HUES6 (cell line): ENCODE measurements at regions not wholly inside any gene's neighbourhood (a gene's known extent, or its start where the extent isn't known, plus 50 kb on each side); places are given as distances from the start of the nearest gene placed in this dataset.

Experiments used
- H3K27ac ChIP-seq: 2 replicates; pipeline ENCODE4 v1.7.0; 2013; ENCODE audit warnings: low read depth, mild to moderate bottlenecking, low read length, inconsistent platforms
- H3K27me3 ChIP-seq: 2 replicates; pipeline ENCODE4 v1.6.1; 2013; ENCODE audit warnings: low read length; ENCODE audit not compliant: control insufficient read depth, insufficient read depth
- H3K36me3 ChIP-seq: 2 replicates; pipeline ENCODE4 v1.6.1; 2013; ENCODE audit warnings: low read length; ENCODE audit not compliant: control insufficient read depth, insufficient read depth
- H3K4me1 ChIP-seq: 2 replicates; pipeline ENCODE4 v1.6.1; 2013; ENCODE audit warnings: low read length; ENCODE audit not compliant: control insufficient read depth, insufficient read depth
- H3K4me3 ChIP-seq: 2 replicates; pipeline ENCODE4 v1.5.1; 2013; ENCODE audit warnings: low read depth, low read length
- H3K9ac ChIP-seq: one replicate; pipeline ENCODE4 v1.6.1; 2013; ENCODE audit warnings: mild to moderate bottlenecking, low read length
- H3K9me3 ChIP-seq: 2 replicates; pipeline ENCODE4 v1.6.1; 2013; ENCODE audit warnings: low read depth, low read length; ENCODE audit not compliant: control insufficient read depth, insufficient read depth

DNA sequence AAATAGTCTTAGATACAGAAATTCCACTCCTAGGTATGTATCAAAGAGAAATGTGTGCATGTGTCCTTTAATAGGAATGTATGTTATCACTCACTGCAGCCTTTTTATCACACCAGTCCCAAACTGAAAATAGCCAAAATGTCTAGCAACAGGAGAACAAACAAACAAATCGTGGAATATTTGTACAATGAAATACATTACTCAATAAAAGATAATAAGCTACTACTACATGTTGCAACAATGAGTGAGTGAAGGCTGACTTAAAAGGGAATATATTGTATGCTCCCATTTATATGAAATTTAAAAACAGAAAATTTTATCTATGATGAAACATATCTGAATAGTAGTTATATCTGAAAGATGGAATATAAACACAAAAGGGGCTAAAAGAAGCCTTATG lies 212.1 kb upstream of the PLD5 start:
- Histone ChIP-seq H3K27ac (no peak overlapping the region), H3K4me3 (no peak overlapping the region), H3K9me3 (no peaks in the 10 kb centered on the region), H3K9ac (no peak overlapping the region), H3K27me3 (no peaks in the 10 kb centered on the region), H3K36me3 (no peaks in the 10 kb centered on the region), H3K4me1 (no peaks in the 10 kb centered on the region)

DNA sequence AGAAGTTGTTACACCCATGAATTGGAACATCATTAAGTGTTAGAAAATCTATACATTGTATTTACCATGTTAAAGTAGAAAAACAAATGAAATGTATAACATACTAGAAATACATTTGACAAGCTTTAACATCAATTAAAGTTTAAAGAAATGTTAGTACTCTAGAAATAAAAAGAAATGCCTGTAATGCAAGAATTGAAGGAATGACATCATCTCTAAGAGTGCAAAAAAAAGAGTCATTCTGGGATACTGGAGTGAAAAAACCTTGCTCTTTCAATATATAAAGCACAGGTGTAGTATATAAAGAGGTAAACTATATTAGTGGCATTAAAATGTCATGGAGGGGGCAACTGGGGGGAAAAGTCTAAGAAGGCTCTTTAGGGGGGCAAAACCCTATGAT lies 210.8 kb upstream of the PLD5 start:
- Histone ChIP-seq H3K27ac (no peak overlapping the region), H3K27me3 (no peaks in the 10 kb centered on the region), H3K9ac (no peak overlapping the region), H3K4me1 (no peaks in the 10 kb centered on the region), H3K9me3 (no peaks in the 10 kb centered on the region), H3K36me3 (no peaks in the 10 kb centered on the region), H3K4me3 (no peak overlapping the region)

DNA sequence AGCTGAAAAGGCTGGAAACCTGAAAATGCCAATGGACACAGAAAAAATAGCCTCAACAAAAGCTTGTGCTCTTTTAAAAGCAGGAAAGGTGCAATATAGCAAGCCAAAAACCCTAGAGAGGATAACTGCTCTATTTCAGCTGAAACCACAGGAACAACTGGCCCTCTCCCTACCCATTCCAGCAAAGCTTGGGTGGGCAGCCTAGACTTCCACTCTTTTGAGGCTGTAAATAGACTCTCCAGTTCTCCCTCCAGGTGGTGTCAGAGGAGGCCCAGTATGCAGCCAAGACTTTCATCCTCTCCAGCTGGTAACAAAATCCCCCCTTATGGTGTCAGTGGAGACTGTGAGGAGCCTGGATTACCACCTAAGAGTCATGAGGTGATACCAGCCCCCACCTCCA lies 206.9 kb upstream of the PLD5 start:
- Histone ChIP-seq H3K4me1 (no peaks in the 10 kb centered on the region), H3K36me3 (no peaks in the 10 kb centered on the region), H3K9ac (no peak overlapping the region), H3K9me3 (no peaks in the 10 kb centered on the region), H3K27ac (no peak overlapping the region), H3K4me3 (no peak overlapping the region), H3K27me3 (no peaks in the 10 kb centered on the region)

DNA sequence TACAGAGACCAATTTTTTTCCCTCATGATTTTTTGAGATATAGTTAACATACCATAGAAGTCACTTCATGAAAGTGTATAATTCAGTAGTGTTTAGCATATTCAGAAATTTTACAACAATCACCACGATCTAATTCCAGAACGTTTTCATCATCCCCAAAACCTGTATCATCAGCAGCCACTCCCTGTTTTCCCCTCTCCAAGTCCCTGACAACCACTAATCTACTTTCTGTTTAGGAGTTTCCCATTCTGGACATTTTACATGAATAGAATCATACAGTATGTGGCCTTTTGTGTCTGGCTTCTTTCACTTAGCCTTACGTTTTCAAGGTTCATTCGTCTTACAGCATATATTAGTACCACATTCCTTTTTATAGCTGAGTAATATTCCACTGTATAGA lies 204.2 kb upstream of the PLD5 start:
- Histone ChIP-seq H3K36me3 (no peaks in the 10 kb centered on the region), H3K9me3 (peaks cover 6% of the 10 kb centered on the region; the same call in 1 of the 2 replicates), H3K27ac (no peak overlapping the region), H3K4me3 (no peak overlapping the region), H3K4me1 (no peaks in the 10 kb centered on the region), H3K9ac (no peak overlapping the region), H3K27me3 (no peaks in the 10 kb centered on the region; the same call in 1 of the 2 replicates)

DNA sequence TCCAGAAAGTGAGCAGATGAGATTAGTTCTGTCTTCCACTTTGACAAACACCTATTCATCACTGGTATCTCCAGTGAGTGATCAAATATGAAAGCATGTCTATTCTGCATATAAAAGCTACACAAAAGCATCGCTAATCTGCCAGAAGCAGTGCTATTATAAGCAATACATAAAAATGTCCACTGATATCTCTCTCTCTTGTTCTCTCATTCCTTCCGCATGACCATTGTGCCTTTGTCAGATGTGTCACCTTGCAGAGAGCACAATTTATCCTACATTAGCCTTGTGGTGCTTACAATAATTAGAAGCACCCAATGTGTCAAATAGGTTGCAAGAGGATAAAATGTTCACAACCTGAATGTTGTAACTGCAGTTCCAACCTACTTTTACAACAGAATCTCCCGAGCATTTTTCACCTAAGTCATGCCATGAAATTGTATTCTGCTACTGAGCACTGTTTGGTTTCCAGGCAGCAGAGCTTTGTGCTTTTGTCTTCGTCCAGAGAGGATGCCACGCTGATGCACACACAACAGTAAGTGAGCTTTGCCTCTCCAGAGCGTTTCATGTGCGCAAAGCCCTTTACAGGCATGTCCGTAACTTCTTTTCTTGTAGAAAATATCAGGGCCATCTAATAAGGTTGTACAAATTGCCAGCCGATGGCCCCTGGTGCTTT lies 198.7 kb upstream of the PLD5 start:
- no peaks in the 10 kb centered on the region for H3K4me1 ChIP-seq
- H3K4me3 ChIP-seq = no peak overlapping the region
- H3K27me3 ChIP-seq = no peaks in the 10 kb centered on the region; the same call in 1 of the 2 replicates
- H3K27ac ChIP-seq = no peak overlapping the region
- no peak overlapping the region for H3K9ac ChIP-seq
- peaks cover 11% of the 10 kb centered on the region; the same call in 1 of the 2 replicates for H3K9me3 ChIP-seq
- H3K36me3 ChIP-seq = no peaks in the 10 kb centered on the region

DNA sequence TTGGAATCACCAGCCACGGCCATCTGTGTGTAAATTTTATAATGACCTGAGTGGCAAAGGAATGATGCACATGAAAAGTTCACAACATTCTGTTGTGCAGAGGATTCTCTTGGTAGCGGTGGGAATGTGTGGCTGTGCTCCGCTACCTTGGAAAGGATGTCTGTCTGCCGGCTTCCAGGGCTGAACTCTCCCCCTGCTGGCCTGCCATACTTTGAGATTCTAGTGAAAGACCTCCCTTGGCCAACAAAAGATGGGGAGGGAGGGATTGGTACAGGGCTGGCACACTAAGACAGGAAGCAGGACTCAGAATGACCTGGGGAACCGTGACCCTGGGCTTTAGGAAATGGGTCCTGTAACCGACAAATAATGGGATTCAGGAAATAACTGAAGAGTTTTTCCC lies 194.5 kb upstream of the PLD5 start:
- Histone ChIP-seq H3K27ac (no peak overlapping the region), H3K36me3 (no peaks in the 10 kb centered on the region), H3K4me3 (no peak overlapping the region), H3K9me3 (peaks cover 5% of the 10 kb centered on the region; the same call in 1 of the 2 replicates), H3K9ac (no peak overlapping the region), H3K4me1 (no peaks in the 10 kb centered on the region), H3K27me3 (no peaks in the 10 kb centered on the region)

DNA sequence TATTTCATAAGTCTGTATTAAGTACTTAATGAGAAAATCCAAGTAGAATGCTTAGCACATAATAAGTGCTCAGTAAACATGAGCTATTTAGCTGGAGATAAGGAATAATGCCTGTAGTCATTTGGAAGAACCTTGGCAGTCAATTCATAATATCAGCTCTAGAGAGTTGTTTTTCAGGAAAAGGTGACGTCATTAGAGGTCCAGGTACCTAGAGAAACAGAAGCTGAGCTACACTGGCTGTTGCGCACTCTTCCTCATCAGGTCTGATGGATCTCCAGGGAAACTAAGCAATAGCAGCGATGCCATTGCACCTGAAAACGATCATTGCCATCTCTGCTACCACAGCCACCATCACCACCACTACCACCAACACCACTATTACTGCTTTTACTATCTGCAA lies 187.8 kb upstream of the PLD5 start:
- no peak overlapping the region for H3K27ac ChIP-seq
- H3K27me3 ChIP-seq = peaks cover 12% of the 10 kb centered on the region; the same call in 1 of the 2 replicates
- no peak overlapping the region for H3K9ac ChIP-seq
- H3K9me3 ChIP-seq = no peaks in the 10 kb centered on the region
- peaks cover 23% of the 10 kb centered on the region for H3K4me1 ChIP-seq
- no peak overlapping the region for H3K4me3 ChIP-seq
- H3K36me3 ChIP-seq = no peaks in the 10 kb centered on the region

DNA sequence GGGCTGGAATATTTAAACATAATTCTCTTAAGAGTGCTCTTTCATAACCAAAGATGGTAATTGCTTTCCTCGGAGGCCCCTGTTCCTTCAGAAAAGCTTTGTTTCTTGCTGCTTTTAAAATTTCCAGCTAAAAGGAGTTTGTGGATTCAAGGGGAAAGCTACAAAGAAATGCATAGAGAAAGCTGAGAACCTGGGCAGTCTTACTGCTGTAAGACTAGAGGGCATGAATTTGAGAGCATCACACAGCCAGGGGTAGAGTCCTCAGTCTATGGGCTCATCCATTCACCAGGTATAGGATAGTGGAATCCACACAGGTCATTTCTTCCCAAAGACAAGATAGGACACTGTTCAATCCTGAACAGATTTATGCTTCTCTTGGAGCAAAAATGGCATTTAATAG lies 186.3 kb upstream of the PLD5 start:
- H3K27me3 ChIP-seq = peaks cover 12% of the 10 kb centered on the region; the same call in 1 of the 2 replicates
- no peak overlapping the region for H3K27ac ChIP-seq
- H3K36me3 ChIP-seq = no peaks in the 10 kb centered on the region
- H3K4me3 ChIP-seq = no peak overlapping the region
- H3K4me1 ChIP-seq = peaks cover 23% of the 10 kb centered on the region
- no peaks in the 10 kb centered on the region for H3K9me3 ChIP-seq
- H3K9ac ChIP-seq = no peak overlapping the region

DNA sequence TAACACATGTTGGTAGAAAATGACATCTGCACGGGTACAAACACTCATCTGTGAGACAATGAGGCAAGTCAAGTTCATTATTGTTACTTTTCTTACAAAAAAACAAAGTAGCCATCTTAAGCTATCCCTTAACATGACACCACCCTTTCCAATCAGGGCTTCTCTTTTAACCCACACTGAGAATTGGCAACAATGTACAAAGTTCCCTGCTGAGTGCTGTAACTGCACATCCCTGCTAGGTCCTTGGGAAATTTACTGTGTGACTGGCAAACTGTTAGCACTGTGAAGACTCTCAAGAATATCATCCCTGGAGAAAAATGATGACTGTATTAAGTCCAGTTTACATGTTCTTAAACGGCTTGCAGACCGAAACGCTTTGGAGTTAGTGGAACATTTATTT lies 185.8 kb upstream of the PLD5 start:
- Histone ChIP-seq H3K27ac (no peak overlapping the region), H3K9ac (no peak overlapping the region), H3K9me3 (no peaks in the 10 kb centered on the region), H3K4me1 (peaks cover 23% of the 10 kb centered on the region), H3K36me3 (no peaks in the 10 kb centered on the region), H3K27me3 (peaks cover 12% of the 10 kb centered on the region; the same call in 1 of the 2 replicates), H3K4me3 (no peak overlapping the region)

DNA sequence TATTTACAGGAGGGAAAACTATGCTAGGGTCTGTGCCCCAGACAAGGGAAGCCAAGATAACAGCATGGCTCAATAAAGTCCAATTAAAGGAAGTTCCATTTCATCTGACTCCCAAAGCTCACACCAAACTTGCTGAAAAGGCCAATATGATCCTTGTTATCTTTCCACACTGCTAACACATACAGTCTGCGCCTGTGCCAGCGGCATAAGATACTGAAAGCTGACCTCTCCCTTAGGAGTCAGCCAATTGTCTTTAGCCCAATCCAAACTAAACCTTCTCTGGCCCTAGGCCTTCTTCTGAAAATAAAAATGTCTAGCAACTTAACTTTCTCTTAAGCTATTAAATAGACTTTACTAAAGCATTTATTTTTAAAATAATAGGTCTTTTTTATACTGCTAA lies 179.0 kb upstream of the PLD5 start:
- Histone ChIP-seq H3K4me3 (no peak overlapping the region), H3K27me3 (no peaks in the 10 kb centered on the region), H3K9ac (no peak overlapping the region), H3K36me3 (no peaks in the 10 kb centered on the region), H3K27ac (no peak overlapping the region), H3K9me3 (no peaks in the 10 kb centered on the region), H3K4me1 (0 out of 2 replicates have a peak, but pooled peaks cover under 1% of the 10 kb centered on the region)

DNA sequence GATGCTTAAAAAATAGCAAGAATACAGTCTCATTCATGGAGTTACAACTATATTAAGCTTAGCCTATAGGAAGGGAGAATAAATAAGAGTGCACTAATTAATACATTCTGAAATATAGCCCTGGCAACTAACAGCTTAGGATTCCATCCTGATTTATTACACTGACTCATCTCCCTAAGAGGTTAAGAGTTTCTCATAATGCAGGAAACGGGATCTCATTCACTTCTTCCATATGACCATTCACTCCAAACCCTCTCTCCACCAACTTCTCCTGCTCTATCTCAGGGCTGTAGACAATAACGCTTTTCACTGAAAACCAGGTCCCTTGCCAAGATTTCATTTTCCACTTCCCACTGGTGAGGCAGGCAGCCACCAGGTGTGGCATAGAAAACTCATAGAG lies 168.5 kb upstream of the PLD5 start:
- no peak overlapping the region for H3K4me3 ChIP-seq
- H3K27ac ChIP-seq = no peak overlapping the region
- peaks cover 5% of the 10 kb centered on the region; the same call in 1 of the 2 replicates for H3K9me3 ChIP-seq
- no peaks in the 10 kb centered on the region for H3K27me3 ChIP-seq
- H3K36me3 ChIP-seq = no peaks in the 10 kb centered on the region
- no peak overlapping the region for H3K9ac ChIP-seq
- no peaks in the 10 kb centered on the region for H3K4me1 ChIP-seq
